SU-DHL-6 (cell line): ENCODE measurements at regions not wholly inside any gene's neighbourhood (a gene's known extent, or its start where the extent isn't known, plus 50 kb on each side); places are given as distances from the start of the nearest gene placed in this dataset.

Experiments used
- CTCF ChIP-seq: fragments of 200-600 bp; sonication (generic); IDR thresholded peaks from one replicate; pipeline ENCODE4 v1.5.1; 2017; ENCODE audit warnings: antibody characterized with exemption, mild to moderate bottlenecking, low read length, moderate library complexity; ENCODE audit not compliant: insufficient read depth, poor library complexity, severe bottlenecking
- EZH2phosphoT487 ChIP-seq: fragments of 200-600 bp; sonication (generic), shearing (Covaris generic); conservative IDR thresholded peaks from 2 replicates; pipeline ENCODE4 v1.6.1; 2018; ENCODE audit warnings: mild to moderate bottlenecking, antibody characterized with exemption, low read length, moderate library complexity, mixed read lengths

DNA sequence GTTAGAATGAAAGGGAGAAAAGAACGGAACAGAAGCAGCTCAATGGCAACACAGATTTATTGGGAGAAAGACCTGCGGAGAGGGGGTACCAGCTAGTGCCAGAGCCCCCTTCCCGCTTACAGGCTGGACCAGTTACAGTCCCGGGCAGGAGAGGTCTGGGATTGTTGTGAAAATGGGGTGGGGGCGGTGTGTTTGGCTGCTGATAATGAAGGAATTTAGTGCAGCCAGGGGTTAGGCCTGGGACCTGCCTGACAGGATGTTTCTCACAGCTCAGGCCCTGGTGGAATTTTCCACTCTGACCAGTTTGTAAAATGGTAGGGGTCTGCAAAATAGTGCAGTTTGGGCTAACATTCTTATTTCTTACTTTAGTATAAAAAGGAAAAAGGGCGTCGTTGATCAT lies 75.4 kb upstream of the SPIN4 start:
- no peak for TF ChIP-seq CTCF
- no peak for TF ChIP-seq EZH2phosphoT487
